Activated naive CD4-positive, alpha-beta T cell treated with anti-CD3 and anti-CD28 coated beads for 36 hours (primary cell): ENCODE measurements at regions not wholly inside any gene's neighbourhood (a gene's known extent, or its start where the extent isn't known, plus 50 kb on each side); places are given as distances from the start of the nearest gene placed in this dataset.
"Not testable (repeated sequence)": the region's sequence is repeated elsewhere in the genome, so short reads cannot be mapped to it uniquely, and the experiment has no call there.

Experiments used
- CTCF ChIA-PET: fragments of 350-600 bp; sonication (Branson Sonifier 250); formaldehyde crosslinking; loops from one replicate; lab custom pipeline; 2021; ENCODE audit warnings: antibody characterized with exemption; lab: Charles Lee
- DNase-seq: peaks from one replicate; pipeline ENCODE4 v3.0.0-alpha.2; 2020
- H3K27ac Mint-ChIP-seq: one replicate; pipeline ENCODE4 v1.8.0; 2021; ENCODE audit warnings: mild to moderate bottlenecking, mixed read lengths
- H3K27me3 Mint-ChIP-seq: one replicate; pipeline ENCODE4 v1.8.0; 2021; ENCODE audit warnings: low read depth, mixed read lengths
- H3K36me3 Mint-ChIP-seq: one replicate; pipeline ENCODE4 v1.8.0; 2021; ENCODE audit warnings: low read depth, mixed read lengths
- H3K4me1 Mint-ChIP-seq: one replicate; pipeline ENCODE4 v1.8.0; 2021; ENCODE audit warnings: low read depth, mixed read lengths
- H3K4me3 Mint-ChIP-seq: one replicate; pipeline ENCODE4 v1.8.0; 2021; ENCODE audit warnings: mild to moderate bottlenecking, moderate library complexity, mixed read lengths
- H3K9me3 Mint-ChIP-seq: one replicate; pipeline ENCODE4 v1.8.0; 2021; ENCODE audit warnings: mixed read lengths
- intact Hi-C: fragments of 100-400 bp; cut with micrococcal nuclease; formaldehyde crosslinking; loops from one replicate; pipeline ENCODE4 v1.15.1; 2023

GRCh38 chr1:204785023-204785422 lies 85.6 kb upstream of the NFASC start:
- H3K27me3 Mint-ChIP-seq, result peaks cover 11% of the 10 kb centered on the region
- H3K36me3 Mint-ChIP-seq, H3K4me3 Mint-ChIP-seq, intact Hi-C loops, DNase-seq, H3K9me3 Mint-ChIP-seq, H3K27ac Mint-ChIP-seq, H3K4me1 Mint-ChIP-seq: not testable (repeated sequence)
- CTCF ChIA-PET, result interaction anchor here (0.6 to 1.9 kb wide), 4 partner anchors 21 to 26 kb away, joined by 3 to 9 read pairs (median 6); no protein-coding TSS in a partner anchor

- peaks cover 20% of the 10 kb centered on the region for H3K27me3 Mint-ChIP-seq
- peaks cover 4% of the 10 kb centered on the region for H3K4me1 Mint-ChIP-seq
- no peak overlapping the region for H3K4me3 Mint-ChIP-seq
- intact Hi-C loops, result no loop called here
- CTCF ChIA-PET, result interaction anchor here (0.7 to 9.8 kb wide), 2 partner anchors 18 to 573 kb away, joined by 3 to 217 read pairs; no protein-coding TSS in a partner anchor
- H3K9me3 Mint-ChIP-seq, result no peaks in the 10 kb centered on the region
- H3K36me3 Mint-ChIP-seq, result no peaks in the 10 kb centered on the region
- DNase-seq, result no peak
- no peak overlapping the region for H3K27ac Mint-ChIP-seq
These were observed 82.2 kb upstream of the NFASC start for GRCh38 chr1:204788470-204788869.

- Mint-ChIP-seq H3K27ac (no peak overlapping the region), H3K4me1 (peaks cover 4% of the 10 kb centered on the region), H3K36me3 (no peaks in the 10 kb centered on the region), H3K9me3 (no peaks in the 10 kb centered on the region), H3K4me3 (no peak overlapping the region), H3K27me3 (peaks cover 20% of the 10 kb centered on the region)
- peak; percentile 92 for DNase-seq
- intact Hi-C loops, result loop anchor here (1.0 kb wide), 1 partner anchor 16 kb away; no protein-coding TSS in a partner anchor
- CTCF ChIA-PET, result interaction anchor here (0.6 to 9.8 kb wide), 33 partner anchors 11 to 604 kb away, joined by 3 to 217 read pairs (median 5); no protein-coding TSS in a partner anchor
These were observed 79.0 kb upstream of the NFASC start for GRCh38 chr1:204791453-204792353.

- intact Hi-C loops, result no loop called here
These were observed 78.3 kb upstream of the NFASC start for GRCh38 chr1:204792354-204792692.

GRCh38 chr1:204793259-204793914 lies 77.3 kb upstream of the NFASC start:
- Mint-ChIP-seq H3K27ac (no peak overlapping the region), H3K4me3 (no peak overlapping the region), H3K36me3 (no peaks in the 10 kb centered on the region), H3K9me3 (peaks cover 2% of the 10 kb centered on the region), H3K27me3 (peaks cover 14% of the 10 kb centered on the region), H3K4me1 (peaks cover 4% of the 10 kb centered on the region)
- CTCF ChIA-PET, result interaction anchor here (0.8 to 9.8 kb wide), 6 partner anchors 12 to 228 kb away, joined by 3 to 217 read pairs (median 8); no protein-coding TSS in a partner anchor
- DNase-seq, result no peak
- intact Hi-C loops, result no loop called here

More at GRCh38 chr1:204792354-204792692, 78.3 kb upstream of the NFASC start:
- CTCF ChIA-PET, result interaction anchor here (0.7 to 9.8 kb wide), 28 partner anchors 11 to 243 kb away, joined by 3 to 217 read pairs (median 5); no protein-coding TSS in a partner anchor
- DNase-seq, result no peak
- H3K36me3 Mint-ChIP-seq, result no peaks in the 10 kb centered on the region
- H3K9me3 Mint-ChIP-seq, result peaks cover 2% of the 10 kb centered on the region
- peaks cover 17% of the 10 kb centered on the region for H3K27me3 Mint-ChIP-seq
- peaks cover 4% of the 10 kb centered on the region for H3K4me1 Mint-ChIP-seq
- H3K4me3 Mint-ChIP-seq, result no peak overlapping the region
- no peak overlapping the region for H3K27ac Mint-ChIP-seq

GRCh38 chr1:204796886-204797285 lies 73.8 kb upstream of the NFASC start:
- H3K27me3 Mint-ChIP-seq, H3K4me3 Mint-ChIP-seq, H3K27ac Mint-ChIP-seq, H3K36me3 Mint-ChIP-seq, H3K4me1 Mint-ChIP-seq, H3K9me3 Mint-ChIP-seq, intact Hi-C loops, DNase-seq: not testable (repeated sequence)
- CTCF ChIA-PET, result interaction anchor here (1.4 to 9.8 kb wide), 2 partner anchors 10 to 20 kb away, joined by 3 to 217 read pairs; no protein-coding TSS in a partner anchor

- no peaks in the 10 kb centered on the region for H3K36me3 Mint-ChIP-seq
- no peaks in the 10 kb centered on the region for H3K4me1 Mint-ChIP-seq
- intact Hi-C loops, result no loop called here
- H3K27ac Mint-ChIP-seq, result no peak overlapping the region
- H3K9me3 Mint-ChIP-seq, result peaks cover 2% of the 10 kb centered on the region
- no peak for DNase-seq
- H3K4me3 Mint-ChIP-seq, result no peak overlapping the region
- CTCF ChIA-PET, result interaction anchor here (0.7 to 9.8 kb wide), 3 partner anchors 9 to 23 kb away, joined by 3 to 217 read pairs (median 3); no protein-coding TSS in a partner anchor
- no peaks in the 10 kb centered on the region for H3K27me3 Mint-ChIP-seq
These were observed 73.3 kb upstream of the NFASC start for GRCh38 chr1:204797401-204797800.

- no peak for DNase-seq
- intact Hi-C loops, result no loop called here
- H3K36me3 Mint-ChIP-seq, result no peaks in the 10 kb centered on the region
- no peaks in the 10 kb centered on the region for H3K27me3 Mint-ChIP-seq
- H3K4me3 Mint-ChIP-seq, result no peak overlapping the region
- H3K4me1 Mint-ChIP-seq, result peaks cover 7% of the 10 kb centered on the region
- H3K27ac Mint-ChIP-seq, result no peak overlapping the region
- H3K9me3 Mint-ChIP-seq, result peaks cover 2% of the 10 kb centered on the region
- CTCF ChIA-PET, result interaction anchor here (13.7 kb wide), 1 partner anchor 7 kb away, joined by 217 read pairs; no protein-coding TSS in a partner anchor
These were observed 71.0 kb upstream of the NFASC start for GRCh38 chr1:204799630-204800029.

GRCh38 chr1:204801211-204801610 lies 69.5 kb upstream of the NFASC start:
- CTCF ChIA-PET, result interaction anchor here (1.0 to 13.7 kb wide), 2 partner anchors 8 to 236 kb away, joined by 3 to 217 read pairs; no protein-coding TSS in a partner anchor
- H3K27ac Mint-ChIP-seq, result no peak overlapping the region
- no peak for DNase-seq
- H3K4me3 Mint-ChIP-seq, result no peak overlapping the region
- H3K4me1 Mint-ChIP-seq, result peaks cover 7% of the 10 kb centered on the region
- intact Hi-C loops, result no loop called here
- peaks cover 2% of the 10 kb centered on the region for H3K9me3 Mint-ChIP-seq
- no peaks in the 10 kb centered on the region for H3K36me3 Mint-ChIP-seq
- no peaks in the 10 kb centered on the region for H3K27me3 Mint-ChIP-seq

- Mint-ChIP-seq H3K36me3 (no peaks in the 10 kb centered on the region), H3K27ac (no peak overlapping the region), H3K4me1 (peaks cover 9% of the 10 kb centered on the region), H3K4me3 (no peak overlapping the region), H3K27me3 (no peaks in the 10 kb centered on the region), H3K9me3 (no peaks in the 10 kb centered on the region)
- intact Hi-C loops, result no loop called here
- DNase-seq, result no peak
- CTCF ChIA-PET, result interaction anchor here (1.0 to 13.7 kb wide), 6 partner anchors 10 to 237 kb away, joined by 3 to 217 read pairs (median 6); no protein-coding TSS in a partner anchor
These were observed 68.1 kb upstream of the NFASC start for GRCh38 chr1:204802401-204803175.

- Mint-ChIP-seq H3K36me3 (no peaks in the 10 kb centered on the region), H3K27me3 (no peaks in the 10 kb centered on the region), H3K4me3 (no peak overlapping the region), H3K4me1 (peaks cover 9% of the 10 kb centered on the region), H3K9me3 (no peaks in the 10 kb centered on the region), H3K27ac (no peak overlapping the region)
- CTCF ChIA-PET, result interaction anchor here (1.1 to 13.7 kb wide), 6 partner anchors 11 to 238 kb away, joined by 3 to 217 read pairs (median 6); no protein-coding TSS in a partner anchor
- no peak for DNase-seq
- intact Hi-C loops, result no loop called here
These were observed 67.1 kb upstream of the NFASC start for GRCh38 chr1:204803607-204804006.
